Right cardiac atrium (tissue), 5 donors: ENCODE measurements at regions not wholly inside any gene's neighbourhood (a gene's known extent, or its start where the extent isn't known, plus 50 kb on each side); places are given as distances from the start of the nearest gene placed in this dataset.

Experiments
- ATAC-seq, 2 donors: fragments of 200-7000 bp; cut with Tn5 transposase; one replicate each; pipeline versions ENCODE4 v1.8.0 to v1.9.1; 2020; ENCODE audit warnings: moderate library complexity in 2 of 2, mild to moderate bottlenecking in 1 of 2
- DNase-seq, 3 donors: peaks; one replicate each; pipeline ENCODE4 v3.0.0-alpha.2; 2020
- H3K27ac ChIP-seq: one replicate; pipeline ENCODE4 v1.5.1; 2013; ENCODE audit warnings: mild to moderate bottlenecking, low read length, control low read depth, moderate library complexity
- H3K27me3 ChIP-seq: one replicate; pipeline ENCODE4 v1.6.1; 2013; ENCODE audit not compliant: control insufficient read depth, insufficient read depth
- H3K4me1 ChIP-seq: one replicate; pipeline ENCODE4 v1.6.1; 2013; ENCODE audit warnings: low read length; ENCODE audit not compliant: control insufficient read depth, insufficient read depth
- H3K4me3 ChIP-seq: one replicate; pipeline ENCODE4 v1.5.1; 2013; ENCODE audit warnings: low read length, control low read depth
- H3K9me3 ChIP-seq: one replicate; pipeline ENCODE4 v1.6.1; 2013; ENCODE audit warnings: low read length; ENCODE audit not compliant: control insufficient read depth
- WGBS: extraction: QIAGEN DNeasy Blood & Tissue Kit; methylation state at CpG from one replicate; pipeline ENCODE4 v1.1.7; 2013; 5-methylcytosine and 5-hydroxymethylcytosine counted together
- intact Hi-C, 4 donors: fragments of 100-400 bp; cut with DNase I; formaldehyde crosslinking; loops; one replicate each; pipeline versions ENCODE4 v1.11.0 to v1.14.0; 2022 to 2023
- donor health status: healthy with polysubstance abuse.
- donor health status: DM: no; HTN: yes; CAD: no.
- donor health status: DM: no; HTN: no; CAD: no.
- donor health status: DM: no; HTN: yes; CAD: no; lungs with severe emphysema.
- donor health status: DM: yes; HTN: yes; CAD: no.

DNA sequence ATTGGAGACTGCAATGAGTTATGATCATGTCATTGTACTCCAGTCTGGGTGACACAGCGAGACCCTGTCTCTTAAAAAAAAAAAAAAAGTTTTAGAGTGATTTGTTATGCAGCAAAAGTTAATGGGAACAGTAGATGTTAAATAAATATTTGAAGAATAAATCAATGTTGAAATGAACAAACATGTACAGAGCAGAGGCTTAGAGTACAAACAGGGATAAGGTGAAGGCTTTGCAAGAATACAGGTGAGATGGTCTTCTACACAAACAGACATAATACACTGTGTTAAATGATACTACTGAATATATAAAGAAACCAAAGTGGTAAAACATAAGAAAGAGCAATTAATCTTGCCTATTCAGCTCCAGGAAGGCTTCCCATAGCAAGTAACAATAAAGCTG lies 265.4 kb downstream of the CNTN3 start:
- intact Hi-C loops: no loop called here
- Histone ChIP-seq H3K4me3 (no peak overlapping the region), H3K4me1 (no peaks in the 10 kb centered on the region), H3K27me3 (no peaks in the 10 kb centered on the region), H3K27ac (no peak overlapping the region), H3K9me3 (no peaks in the 10 kb centered on the region)
- DNase-seq (no peak), ATAC-seq (no peak)
- 70% methylated on average over 1 of the region's 1 CpG for WGBS

DNA sequence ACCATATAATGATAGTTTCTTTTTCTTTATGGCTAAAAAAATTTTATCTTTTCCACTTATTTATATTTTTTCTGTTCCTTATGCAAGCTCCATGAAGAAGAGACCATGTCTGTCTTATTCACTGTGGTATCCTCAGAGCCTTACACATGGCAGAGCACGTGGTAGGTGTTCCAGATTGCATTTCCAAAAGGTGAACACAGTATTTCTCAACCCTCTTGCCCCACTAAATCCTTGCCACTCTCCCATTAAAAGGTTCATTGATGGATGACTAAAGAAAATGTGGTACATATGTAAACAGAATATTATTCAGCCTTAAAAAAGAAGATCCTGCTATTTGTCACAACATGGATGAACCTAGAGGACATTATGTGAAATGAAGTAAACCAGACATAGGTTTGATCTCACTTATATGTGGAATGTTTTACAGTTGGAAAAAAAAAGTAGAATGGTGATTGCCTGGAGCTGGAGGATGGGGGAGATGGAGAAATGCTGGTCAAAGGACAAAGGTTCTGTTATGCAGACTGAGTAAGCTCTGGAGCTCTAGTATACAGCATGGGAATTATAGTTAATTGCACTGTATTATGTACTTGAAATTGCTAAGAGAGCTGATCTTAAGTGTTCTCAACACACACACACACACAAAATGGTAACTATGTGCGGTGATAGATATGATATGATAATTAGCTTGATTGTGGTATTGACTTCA lies 266.7 kb downstream of the CNTN3 start:
- ATAC-seq (no peak), DNase-seq (no peak)
- intact Hi-C loops: no loop called here
- Histone ChIP-seq H3K4me1 (no peaks in the 10 kb centered on the region), H3K27ac (no peak overlapping the region), H3K4me3 (no peak overlapping the region), H3K27me3 (no peaks in the 10 kb centered on the region), H3K9me3 (no peaks in the 10 kb centered on the region)
- WGBS: 71% methylated on average over 2 of the region's 2 CpGs

- Histone ChIP-seq H3K9me3 (no peaks in the 10 kb centered on the region), H3K27me3 (no peaks in the 10 kb centered on the region), H3K4me1 (no peaks in the 10 kb centered on the region), H3K4me3 (no peak overlapping the region), H3K27ac (no peak overlapping the region)
- intact Hi-C loops: no loop called here
- DNase-seq (no peak), ATAC-seq (no peak)
- 80% methylated on average over 3 of the region's 3 CpGs for WGBS
Observed at GRCh38 chr3:74346896-74347295, 267.6 kb downstream of the CNTN3 start.

DNA sequence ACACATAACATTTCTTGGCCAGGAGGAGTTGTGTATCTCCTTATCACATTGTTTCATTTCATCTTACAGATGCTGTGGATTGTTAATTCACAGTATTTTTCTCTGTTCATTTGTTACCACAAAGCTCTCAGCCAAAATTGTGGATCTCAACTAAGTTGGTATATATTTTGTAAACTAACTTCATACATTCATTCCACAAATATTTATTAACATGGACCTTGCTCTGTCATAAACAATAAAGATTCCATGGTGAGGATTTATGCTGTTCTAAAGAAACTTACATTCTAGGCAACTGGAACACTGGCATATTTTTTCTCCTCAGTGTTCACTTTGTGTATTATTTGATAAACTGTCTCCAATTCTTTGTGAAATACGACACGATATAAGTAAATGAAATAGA lies 268.8 kb downstream of the CNTN3 start:
- DNase-seq: no peak
- H3K9me3 ChIP-seq: no peaks in the 10 kb centered on the region
- 83% methylated on average over 2 of the region's 2 CpGs for WGBS
- ATAC-seq: no peak
- H3K27ac ChIP-seq: no peak overlapping the region
- H3K4me1 ChIP-seq: no peaks in the 10 kb centered on the region
- H3K4me3 ChIP-seq: no peak overlapping the region
- no peaks in the 10 kb centered on the region for H3K27me3 ChIP-seq
- intact Hi-C loops: no loop called here

DNA sequence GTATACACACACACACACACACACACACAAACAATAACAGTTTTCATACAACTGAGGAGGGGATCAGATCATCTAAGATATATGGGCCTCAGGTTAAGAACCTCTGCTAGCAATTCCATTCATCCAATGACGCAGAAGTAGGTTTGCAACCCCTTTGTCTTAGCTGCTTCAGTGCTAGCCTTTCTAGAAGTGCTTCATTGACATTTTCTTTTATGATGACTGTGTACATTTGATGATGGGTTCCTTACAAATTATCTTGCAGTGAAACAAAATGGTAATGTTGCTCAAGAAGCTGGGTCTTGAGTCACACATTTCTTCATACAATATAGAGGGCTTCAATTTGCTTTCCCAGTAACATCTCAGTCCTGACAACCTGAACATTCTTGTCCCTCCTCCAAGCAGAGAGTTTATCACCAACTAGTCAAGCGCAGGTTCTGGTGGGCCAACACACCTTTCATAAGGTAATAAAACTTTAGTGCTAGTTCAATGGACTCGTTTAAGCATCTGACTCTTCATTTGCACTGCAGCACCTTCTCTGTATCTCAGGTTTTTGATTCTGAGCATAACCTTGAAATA lies 269.5 kb downstream of the CNTN3 start:
- Histone ChIP-seq H3K27me3 (no peaks in the 10 kb centered on the region), H3K27ac (no peak overlapping the region), H3K4me1 (no peaks in the 10 kb centered on the region), H3K4me3 (no peak overlapping the region), H3K9me3 (no peaks in the 10 kb centered on the region)
- DNase-seq: no peak
- ATAC-seq: no peak
- 88% methylated on average over 3 of the region's 3 CpGs for WGBS
- intact Hi-C loops: no loop called here

GRCh38 chr3:74343391-74343790 lies 271.1 kb downstream of the CNTN3 start:
- H3K27me3 ChIP-seq: no peaks in the 10 kb centered on the region
- H3K4me1 ChIP-seq: no peaks in the 10 kb centered on the region
- no peak overlapping the region for H3K4me3 ChIP-seq
- no peak overlapping the region for H3K27ac ChIP-seq
- H3K9me3 ChIP-seq: no peaks in the 10 kb centered on the region
- WGBS: 82% methylated on average over 4 of the region's 4 CpGs
- DNase-seq: no peak
- intact Hi-C loops: no loop called here
- no peak for ATAC-seq

- intact Hi-C loops: no loop called here
- Histone ChIP-seq H3K4me1 (no peaks in the 10 kb centered on the region), H3K27me3 (no peaks in the 10 kb centered on the region), H3K4me3 (no peak overlapping the region), H3K9me3 (no peaks in the 10 kb centered on the region), H3K27ac (no peak overlapping the region)
- 70% methylated on average over 1 of the region's 1 CpG for WGBS
- no peak for DNase-seq
- no peak for ATAC-seq
Observed at GRCh38 chr3:74338998-74339397, 275.5 kb downstream of the CNTN3 start.

DNA sequence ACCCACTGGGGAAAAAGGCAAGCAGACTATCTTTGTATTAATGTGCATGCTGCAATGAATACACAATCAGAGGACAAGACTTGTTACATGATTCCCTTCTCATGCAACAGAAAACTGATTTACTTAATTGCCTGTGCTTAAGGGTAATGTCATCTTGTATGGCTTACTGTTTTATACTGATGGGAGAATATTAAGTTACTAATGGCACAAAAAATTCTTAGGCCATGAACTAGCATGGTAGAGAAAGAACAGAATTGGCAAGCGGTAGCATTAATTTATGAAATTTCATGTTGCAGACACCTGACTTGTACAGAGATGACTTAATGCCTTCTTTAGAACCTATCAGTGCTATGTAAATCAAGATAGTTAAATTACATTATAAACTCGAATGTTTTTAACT lies 282.3 kb downstream of the CNTN3 start:
- H3K27me3 ChIP-seq: no peaks in the 10 kb centered on the region
- H3K27ac ChIP-seq: no peak overlapping the region
- ATAC-seq: no peak
- WGBS: 72% methylated on average over 2 of the region's 2 CpGs
- no peaks in the 10 kb centered on the region for H3K9me3 ChIP-seq
- intact Hi-C loops: no loop called here
- H3K4me1 ChIP-seq: no peaks in the 10 kb centered on the region
- no peak overlapping the region for H3K4me3 ChIP-seq
- DNase-seq: no peak

GRCh38 chr3:74331711-74332110 lies 282.7 kb downstream of the CNTN3 start:
- DNase-seq: no peak
- 88% methylated on average over 2 of the region's 2 CpGs for WGBS
- no peaks in the 10 kb centered on the region for H3K9me3 ChIP-seq
- no peak for ATAC-seq
- intact Hi-C loops: no loop called here
- no peaks in the 10 kb centered on the region for H3K27me3 ChIP-seq
- no peak overlapping the region for H3K4me3 ChIP-seq
- H3K27ac ChIP-seq: no peak overlapping the region
- no peaks in the 10 kb centered on the region for H3K4me1 ChIP-seq

GRCh38 chr3:74329096-74329495 lies 285.4 kb downstream of the CNTN3 start:
- DNase-seq: no peak
- Histone ChIP-seq H3K4me3 (no peak overlapping the region), H3K9me3 (no peaks in the 10 kb centered on the region), H3K27ac (no peak overlapping the region), H3K27me3 (no peaks in the 10 kb centered on the region), H3K4me1 (no peaks in the 10 kb centered on the region)
- no peak for ATAC-seq
- intact Hi-C loops: no loop called here

- intact Hi-C loops: no loop called here
- H3K27ac ChIP-seq: no peak overlapping the region
- 84% methylated on average over 2 of the region's 2 CpGs for WGBS
Observed at GRCh38 chr3:74328435-74328834, 286.0 kb downstream of the CNTN3 start.

DNA sequence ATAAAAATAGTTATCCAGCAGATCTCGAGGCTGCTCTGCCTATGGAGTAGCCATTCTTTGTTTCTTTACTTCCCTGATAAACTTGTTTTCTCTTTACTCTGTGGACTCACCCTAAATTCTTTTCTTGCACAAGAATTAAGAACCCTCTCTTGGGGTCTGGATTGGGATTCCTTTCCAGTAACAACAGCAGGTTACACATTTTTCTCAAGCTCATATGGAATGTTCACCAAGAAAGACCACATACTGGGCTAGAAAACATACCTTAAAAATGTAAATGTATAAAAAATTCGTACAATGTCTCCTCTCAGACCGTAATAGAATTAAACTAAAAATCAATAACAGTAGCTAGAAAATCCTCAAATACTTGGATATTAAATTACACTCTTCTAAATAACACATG lies 299.2 kb downstream of the CNTN3 start:
- 66% methylated on average over 3 of the region's 3 CpGs for WGBS

More at GRCh38 chr3:74328435-74328834, 286.0 kb downstream of the CNTN3 start:
- no peak for ATAC-seq
- Histone ChIP-seq H3K4me1 (no peaks in the 10 kb centered on the region), H3K9me3 (no peaks in the 10 kb centered on the region), H3K27me3 (no peaks in the 10 kb centered on the region), H3K4me3 (no peak overlapping the region)
- DNase-seq: no peak

More for the DNA sequence above, 299.2 kb downstream of the CNTN3 start:
- ATAC-seq: no peak
- Histone ChIP-seq H3K4me3 (no peak overlapping the region), H3K4me1 (no peaks in the 10 kb centered on the region), H3K27ac (no peak overlapping the region), H3K9me3 (no peaks in the 10 kb centered on the region), H3K27me3 (no peaks in the 10 kb centered on the region)
- intact Hi-C loops: no loop called here
- DNase-seq: no peak
